Anterior cingulate cortex (tissue), 58 donors: ENCODE measurements at regions not wholly inside any gene's neighbourhood (a gene's known extent, or its start where the extent isn't known, plus 50 kb on each side); places are given as distances from the start of the nearest gene placed in this dataset.
A peak's percentile ranks its signal among the peaks of the same experiment; 100 is the strongest.
"Not testable (repeated sequence)": the region's sequence is repeated elsewhere in the genome, so short reads cannot be mapped to it uniquely, and the experiment has no call there.

ENCODE experiments used
- DNase-seq, 58 donors: peaks; one replicate each; lab custom pipeline; 2025; lab: John Stamatoyannopoulos, UW

- no peak for DNase-seq
Measured at GRCh38 chr10:107552963-107553362, 388.5 kb upstream of the SORCS1 start.

GRCh38 chr10:107548301-107548700, 383.8 kb upstream of the SORCS1 start:
- peak in 34 of 58 donors; percentile 1 to 75 (median 32) for DNase-seq

GRCh38 chr10:107546986-107547385, 382.5 kb upstream of the SORCS1 start:
- DNase-seq, result no peak

- DNase-seq, result no peak
Measured at GRCh38 chr10:107546284-107546683, 381.8 kb upstream of the SORCS1 start.

- peak in 1 of 58 donors; percentile 3 for DNase-seq
Measured at GRCh38 chr10:107545717-107546116, 381.2 kb upstream of the SORCS1 start.

- no peak for DNase-seq
Measured at GRCh38 chr10:107544706-107545520, 380.4 kb upstream of the SORCS1 start.

GRCh38 chr10:107542607-107543006, 378.1 kb upstream of the SORCS1 start:
- no peak for DNase-seq

GRCh38 chr10:107542016-107542415, 377.5 kb upstream of the SORCS1 start:
- no peak for DNase-seq

- DNase-seq, result no peak
Measured at GRCh38 chr10:107540981-107541380, 376.5 kb upstream of the SORCS1 start.

GRCh38 chr10:107529350-107529749, 364.8 kb upstream of the SORCS1 start:
- DNase-seq, result no peak

- no peak for DNase-seq
Measured at GRCh38 chr10:107520348-107520747, 355.8 kb upstream of the SORCS1 start.

GRCh38 chr10:107517811-107518210, 353.3 kb upstream of the SORCS1 start:
- no peak for DNase-seq

- DNase-seq, result no peak
Measured at GRCh38 chr10:107516349-107516748, 351.8 kb upstream of the SORCS1 start.

- DNase-seq, result not testable (repeated sequence)
Measured at GRCh38 chr10:107504011-107504410, 339.5 kb upstream of the SORCS1 start.

- no peak for DNase-seq
Measured at GRCh38 chr10:107502229-107502985, 337.9 kb upstream of the SORCS1 start.

GRCh38 chr10:107498983-107499382, 334.5 kb upstream of the SORCS1 start:
- DNase-seq, result no peak

GRCh38 chr10:107497024-107497423, 332.5 kb upstream of the SORCS1 start:
- DNase-seq, result no peak

GRCh38 chr10:107496594-107496993, 332.1 kb upstream of the SORCS1 start:
- no peak for DNase-seq

GRCh38 chr10:107492389-107492788, 327.9 kb upstream of the SORCS1 start:
- DNase-seq, result no peak

- no peak for DNase-seq
Measured at GRCh38 chr10:107490389-107490788, 325.9 kb upstream of the SORCS1 start.

GRCh38 chr10:107487284-107487683, 322.8 kb upstream of the SORCS1 start:
- no peak for DNase-seq

- no peak for DNase-seq
Measured at GRCh38 chr10:107485019-107485418, 320.5 kb upstream of the SORCS1 start.
